HCT116 (cell line): ENCODE measurements at regions not wholly inside any gene's neighbourhood (a gene's known extent, or its start where the extent isn't known, plus 50 kb on each side); places are given as distances from the start of the nearest gene placed in this dataset.

Source experiments
- ATAC-seq: fragments of 200-7000 bp; cut with Tn5 transposase; 2 replicates; pipeline ENCODE4 v1.9.1; 2020; ENCODE audit warnings: mild to moderate bottlenecking, moderate library complexity
- BruUV-seq: library from RNA; stranded (reverse); fragments of 400-500 nt; replicated peaks from 2 replicates; lab custom pipeline; 2021; lab: Mats Ljungman, UMichigan
- CTCF ChIA-PET: fragments of 300-600 bp; sonication (Branson Sonifier 250); formaldehyde crosslinking; loops from one replicate; lab custom pipeline; 2021; ENCODE audit warnings: antibody characterized with exemption; lab: Charles Lee
- POLR2A ChIA-PET: fragments of 300-600, 350-600 bp; sonication (Branson Sonifier 250); formaldehyde crosslinking; loops from one replicate; lab custom pipeline; 2021; ENCODE audit warnings: antibody characterized with exemption; lab: Charles Lee
- RAD21 ChIA-PET, 2 experiments: fragments of 300-600 bp; sonication (Branson Sonifier 250); formaldehyde crosslinking; loops; one replicate each; lab custom pipeline; 2023; ENCODE audit warnings: low total read pairs in 2 of 2; ENCODE audit not compliant: uncharacterized antibody in 2 of 2, unreplicated experiment in 2 of 2, low non-redundant PET in 1 of 2; lab: Charles Lee
- DNase-seq: peaks from one replicate; pipeline ENCODE4 v3.0.0-alpha.2; 2010; ENCODE audit warnings: low read depth, low spot score
- H2AFZ ChIP-seq: fragments of 200-600 bp; shearing (Covaris generic), sonication (generic); 2 replicates; pipeline ENCODE4 v1.6.1; 2017; ENCODE audit warnings: low read depth, mixed run types, mixed read lengths, antibody characterized with exemption, low read length; ENCODE audit not compliant: poor library complexity, severe bottlenecking
- H3K27ac ChIP-seq: 2 replicates; pipeline ENCODE4 v1.5.1; 2012; ENCODE audit warnings: low read depth, low read length
- H3K27me3 ChIP-seq: fragments of 200-600 bp; sonication (generic); 2 replicates; pipeline ENCODE4 v1.6.1; 2016; ENCODE audit warnings: mixed run types, low read length, mixed read lengths; ENCODE audit not compliant: insufficient read depth
- H3K36me3 ChIP-seq, 2 experiments: fragments of 200-500 bp in 1 of 2; fragments of 200-600 bp in 1 of 2; sonication (Bioruptor generic) in 1 of 2; sonication (generic) in 1 of 2; 2 replicates each; pipeline versions ENCODE4 v1.5.1 to v1.6.1; 2014 to 2016; ENCODE audit warnings: low read length in 2 of 2, inconsistent platforms in 1 of 2, mixed read lengths in 1 of 2, mixed run types in 1 of 2; ENCODE audit not compliant: insufficient read depth in 2 of 2, control insufficient read depth in 1 of 2
- H3K4me1 ChIP-seq, 2 experiments: fragments of 200-600 bp in 1 of 2; sonication (generic) in 1 of 2; 2 replicates each; pipeline versions ENCODE4 v1.5.1 to v1.6.1; 2012 to 2017; ENCODE audit warnings: low read length in 2 of 2, inconsistent platforms in 1 of 2, mild to moderate bottlenecking in 1 of 2, mixed read lengths in 1 of 2, mixed run types in 1 of 2, moderate library complexity in 1 of 2; ENCODE audit not compliant: insufficient read depth in 2 of 2, control insufficient read depth in 1 of 2
- H3K4me2 ChIP-seq: fragments of 200-600 bp; sonication (generic); 2 replicates; pipeline ENCODE4 v1.6.1; 2017; ENCODE audit warnings: mixed run types, low read length, mixed read lengths
- H3K4me3 ChIP-seq, 2 experiments: fragments of 200-600 bp in 1 of 2; sonication (generic) in 1 of 2; replicated peaks in 1 of 2; 2 replicates each; pipeline ENCODE4 v1.5.1; 2011 to 2016; ENCODE audit warnings: low read length in 2 of 2, control low read depth in 1 of 2, low read depth in 1 of 2, mild to moderate bottlenecking in 1 of 2, mixed read lengths in 1 of 2, mixed run types in 1 of 2
- H3K79me2 ChIP-seq: fragments of 200-600 bp; sonication (generic); 2 replicates; pipeline ENCODE4 v1.6.1; 2017; ENCODE audit warnings: mild to moderate bottlenecking, mixed run types, low read length, moderate library complexity, mixed read lengths; ENCODE audit not compliant: insufficient read depth
- H3K9ac ChIP-seq: fragments of 200-600 bp; sonication (generic); 2 replicates; pipeline ENCODE4 v1.6.1; 2016; ENCODE audit warnings: low read length, mixed read lengths
- H3K9me2 ChIP-seq: fragments of 200-600 bp; sonication (generic), shearing (Covaris generic); 2 replicates; pipeline ENCODE4 v1.6.1; 2017; ENCODE audit warnings: mixed run types, mild to moderate bottlenecking, moderate library complexity; ENCODE audit not compliant: insufficient read depth
- H3K9me3 ChIP-seq, 2 experiments: fragments of 200-500 bp in 1 of 2; fragments of 200-600 bp in 1 of 2; sonication (Bioruptor generic) in 1 of 2; sonication (generic) in 1 of 2; 2 replicates each; pipeline ENCODE4 v1.6.1; 2014 to 2017; ENCODE audit warnings: low read length in 2 of 2, mixed read lengths in 2 of 2, inconsistent platforms in 1 of 2, low read depth in 1 of 2, mild to moderate bottlenecking in 1 of 2, mixed run types in 1 of 2, moderate library complexity in 1 of 2; ENCODE audit not compliant: control insufficient read depth in 1 of 2, insufficient read depth in 1 of 2
- H4K20me1 ChIP-seq: fragments of 200-600 bp; sonication (generic), shearing (Covaris generic); 2 replicates; pipeline ENCODE4 v1.6.1; 2017; ENCODE audit warnings: mixed run types, mild to moderate bottlenecking, moderate library complexity; ENCODE audit not compliant: insufficient read depth
- ATF3 ChIP-seq: IDR thresholded peaks from 2 replicates; pipeline ENCODE4 v1.6.1; 2012
- CBX3 ChIP-seq: IDR thresholded peaks from 2 replicates; pipeline ENCODE4 v1.6.1; 2012; ENCODE audit warnings: low read depth
- CEBPB ChIP-seq: IDR thresholded peaks from 2 replicates; pipeline ENCODE4 v1.6.1; 2012; ENCODE audit warnings: low read depth
- CTCF ChIP-seq, 3 experiments: fragments of 200-600 bp in 1 of 3; sonication (generic) in 1 of 3; IDR thresholded peaks in 2 of 3; conservative IDR thresholded peaks in 1 of 3; 2 replicates each; pipeline ENCODE4 v1.5.1; 2012 to 2017; ENCODE audit warnings: low read depth in 2 of 3, low read length in 2 of 3, antibody characterized with exemption in 1 of 3, borderline replicate concordance in 1 of 3, control low read depth in 1 of 3, mild to moderate bottlenecking in 1 of 3, mixed read lengths in 1 of 3, mixed run types in 1 of 3, moderate library complexity in 1 of 3; ENCODE audit not compliant: insufficient read depth in 1 of 3
- ELF1 ChIP-seq: IDR thresholded peaks from 2 replicates; pipeline ENCODE4 v1.6.1; 2012; ENCODE audit warnings: low read depth, borderline replicate concordance
- EZH2phosphoT487 ChIP-seq: fragments of 200-600 bp; IDR thresholded peaks from 2 replicates; pipeline ENCODE4 v1.6.1; 2018; ENCODE audit warnings: antibody characterized with exemption, borderline replicate concordance
- POLR2A ChIP-seq: IDR thresholded peaks from 2 replicates; pipeline ENCODE4 v1.7.0; 2011; ENCODE audit warnings: borderline replicate concordance; ENCODE audit not compliant: insufficient read depth, insufficient read length; ENCODE audit errors: extremely low read depth
- POLR2AphosphoS5 ChIP-seq: IDR thresholded peaks from 2 replicates; pipeline ENCODE4 v1.6.1; 2011; ENCODE audit warnings: mild to moderate bottlenecking, low read depth, low read length, moderate library complexity
- RAD21 ChIP-seq: IDR thresholded peaks from 2 replicates; pipeline ENCODE4 v1.6.1; 2012; ENCODE audit warnings: low read depth, mild to moderate bottlenecking
- SP1 ChIP-seq: IDR thresholded peaks from 2 replicates; pipeline ENCODE4 v1.6.1; 2012; ENCODE audit warnings: low read depth
- SRF ChIP-seq: IDR thresholded peaks from 2 replicates; pipeline ENCODE4 v1.6.1; 2012; ENCODE audit warnings: low read depth
- TCF7L2 ChIP-seq: IDR thresholded peaks from 2 replicates; pipeline ENCODE4 v1.7.0; 2011; ENCODE audit warnings: borderline replicate concordance, inconsistent platforms; ENCODE audit not compliant: insufficient read depth, insufficient read length; ENCODE audit errors: extremely low read depth
- YY1 ChIP-seq: IDR thresholded peaks from 2 replicates; pipeline ENCODE4 v1.6.1; 2011; ENCODE audit warnings: low read length, low read depth, moderate library complexity, mild to moderate bottlenecking; ENCODE audit not compliant: insufficient replicate concordance; ENCODE audit errors: extremely low read depth
- ZBTB33 ChIP-seq: IDR thresholded peaks from 2 replicates; pipeline ENCODE4 v1.6.1; 2011; ENCODE audit warnings: mild to moderate bottlenecking, low read length, moderate library complexity; ENCODE audit not compliant: insufficient replicate concordance; ENCODE audit errors: extremely low read depth
- intact Hi-C: fragments of 100-400 bp; cut with micrococcal nuclease; formaldehyde crosslinking; loops from 2 replicates; pipeline ENCODE4 v1.10.0; 2022

GRCh38 chr4:13998850-13999445 is 371.4 kb upstream of the BOD1L1 start:
- ATAC-seq: no peak
- no peak overlapping the region for H3K4me3 ChIP-seq
- no peak overlapping the region for H2AFZ ChIP-seq
- H3K4me2 ChIP-seq: no peak overlapping the region
- H4K20me1 ChIP-seq: no peaks in the 10 kb centered on the region
- no peak overlapping the region for H3K9ac ChIP-seq
- no peaks in the 10 kb centered on the region for H3K9me2 ChIP-seq
- no peaks in the 10 kb centered on the region for H3K79me2 ChIP-seq
- ChIA-PET POLR2A (no interaction called here), RAD21 (no interaction called here), CTCF (no interaction called here)
- H3K36me3 ChIP-seq: no peaks in the 10 kb centered on the region; a peak in 1 of 4 replicates
- no peak for TF ChIP-seq YY1
- TF ChIP-seq CEBPB: no peak
- TF ChIP-seq ZBTB33: no peak
- TF ChIP-seq EZH2phosphoT487: no peak
- TF ChIP-seq, all 23 proteins: peak for 0
- BruUV-seq: no TSS peak
- no peak for DNase-seq
- intact Hi-C loops: no loop called here
- Histone ChIP-seq H3K9me3 (peaks cover 0 to 29% of the 10 kb centered on the region in 2 experiments; a peak in 2 of 4 replicates), H3K27me3 (no peaks in the 10 kb centered on the region), H3K4me1 (no peaks in the 10 kb centered on the region), H3K27ac (no peak overlapping the region)

- no TSS peak for BruUV-seq
- POLR2A ChIA-PET: no interaction called here
- H3K9me3 ChIP-seq: peaks cover 0 to 27% of the 10 kb centered on the region in 2 experiments; a peak in 2 of 4 replicates
- no peaks in the 10 kb centered on the region for H3K4me1 ChIP-seq
- no peaks in the 10 kb centered on the region for H4K20me1 ChIP-seq
- H3K79me2 ChIP-seq: no peaks in the 10 kb centered on the region
- no peaks in the 10 kb centered on the region; a peak in 1 of 4 replicates for H3K36me3 ChIP-seq
- RAD21 ChIA-PET: no interaction called here
- H3K27ac ChIP-seq: no peak overlapping the region
- no peak overlapping the region for H3K9ac ChIP-seq
- H3K27me3 ChIP-seq: no peaks in the 10 kb centered on the region
- H3K4me3 ChIP-seq: no peak overlapping the region
- CTCF ChIA-PET: no interaction called here
- H2AFZ ChIP-seq: no peak overlapping the region
- intact Hi-C loops: no loop called here
- no peak overlapping the region for H3K4me2 ChIP-seq
- DNase-seq (no peak), ATAC-seq (no peak)
- no peaks in the 10 kb centered on the region for H3K9me2 ChIP-seq
- TF ChIP-seq RAD21: no peak
- no peak for TF ChIP-seq CEBPB
- TF ChIP-seq TCF7L2: no peak
- no peak for TF ChIP-seq CTCF (IDR thresholded peaks at IDR 0.05 in 2 of 3, conservative IDR thresholded peaks at IDR 0.05 in 1 of 3; ENCODE audit: borderline replicate concordance in 1 of 3, insufficient read depth in 1 of 3, low read depth in 2 of 3, low read length in 2 of 3)
- TF ChIP-seq SP1: no peak
- TF ChIP-seq YY1: no peak
- TF ChIP-seq ATF3: no peak
- no peak for TF ChIP-seq CBX3
- no peak for TF ChIP-seq ELF1
- TF ChIP-seq POLR2A: no peak
- no peak for TF ChIP-seq POLR2AphosphoS5
- TF ChIP-seq SRF: no peak
Observed at GRCh38 chr4:14000091-14000814, 372.7 kb upstream of the BOD1L1 start.
